NCI-H128 (cell line): ENCODE measurements at regions not wholly inside any gene's neighbourhood (a gene's known extent, or its start where the extent isn't known, plus 50 kb on each side); places are given as distances from the start of the nearest gene placed in this dataset.

Experiments used
- DNase-seq: peaks from one replicate; lab custom pipeline; 2025; ENCODE audit not compliant: unreplicated experiment; lab: John Stamatoyannopoulos, UW

DNA sequence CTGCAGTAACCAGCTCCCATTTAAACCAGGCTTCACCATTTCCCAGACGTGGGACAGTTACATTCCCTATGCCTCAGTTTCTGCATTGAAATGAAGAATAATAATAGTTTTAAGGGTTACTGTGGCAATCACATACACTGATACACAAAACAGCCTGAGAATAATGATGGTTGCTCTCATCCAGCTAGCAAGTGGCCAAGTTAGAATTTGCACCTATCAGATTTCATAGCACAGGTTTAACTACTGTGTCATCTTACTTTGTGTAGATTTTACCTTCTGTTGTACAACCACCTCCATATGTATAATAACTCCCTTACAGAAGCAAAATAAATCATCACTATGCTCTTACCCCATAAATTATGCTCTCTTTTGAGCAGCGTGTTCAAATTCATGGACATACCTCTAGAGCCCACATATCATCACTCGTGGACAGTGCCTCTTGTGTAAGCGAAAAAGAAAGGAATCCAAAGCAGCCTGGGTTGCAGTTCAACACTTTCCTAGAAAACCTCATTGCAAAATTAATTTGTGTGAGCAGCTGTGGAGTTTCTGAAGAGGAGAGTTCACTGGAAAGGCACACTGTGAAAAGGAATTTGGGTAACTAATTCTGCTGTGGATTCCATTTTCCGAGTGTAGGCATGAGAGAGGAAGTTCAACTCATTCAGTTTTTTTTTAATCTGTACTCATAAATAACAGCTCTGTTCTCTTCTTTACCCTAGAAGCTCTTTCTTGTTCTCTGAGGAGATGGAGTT lies 492.5 kb downstream of the ARL4A start:
- no peak for DNase-seq

DNA sequence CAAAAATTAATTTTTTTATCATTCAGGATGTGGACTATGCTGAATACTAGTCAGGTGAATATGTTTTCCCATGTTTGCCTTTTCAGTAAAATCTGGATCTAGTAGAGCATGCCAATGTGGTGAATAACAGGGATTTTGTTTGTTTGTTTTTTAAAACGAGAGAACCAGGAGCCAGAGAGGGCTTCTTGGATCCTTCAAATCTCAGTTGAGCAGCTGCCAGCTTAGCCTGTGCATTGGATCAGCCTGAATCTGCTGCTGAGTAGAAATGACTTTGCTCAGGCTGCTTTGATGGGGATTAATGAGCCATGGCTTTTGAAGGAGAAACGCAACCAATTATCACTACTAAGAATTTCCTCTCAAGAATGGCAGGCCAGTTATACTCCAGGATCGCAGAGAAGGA lies 493.8 kb downstream of the ARL4A start:
- peak; percentile 61 for DNase-seq

DNA sequence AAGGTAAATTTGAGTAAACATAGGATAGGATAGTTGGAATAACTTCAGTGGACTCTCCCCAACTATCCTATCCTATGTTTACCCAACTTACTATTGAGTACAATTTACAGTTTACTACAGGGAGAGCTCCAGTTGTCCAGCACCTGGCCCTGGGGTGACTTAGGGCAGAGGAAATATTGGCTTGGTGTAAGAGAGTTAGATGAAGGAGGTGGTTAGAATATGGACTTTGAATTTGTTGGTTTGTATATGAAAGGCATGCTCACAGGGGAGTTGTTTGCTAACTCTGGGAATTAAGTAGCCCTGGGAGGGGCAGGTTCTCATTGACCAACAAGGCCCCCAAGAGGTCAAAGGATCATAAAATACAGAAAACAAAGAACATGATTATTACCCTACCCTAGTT lies 497.7 kb downstream of the ARL4A start:
- DNase-seq, result no peak

DNA sequence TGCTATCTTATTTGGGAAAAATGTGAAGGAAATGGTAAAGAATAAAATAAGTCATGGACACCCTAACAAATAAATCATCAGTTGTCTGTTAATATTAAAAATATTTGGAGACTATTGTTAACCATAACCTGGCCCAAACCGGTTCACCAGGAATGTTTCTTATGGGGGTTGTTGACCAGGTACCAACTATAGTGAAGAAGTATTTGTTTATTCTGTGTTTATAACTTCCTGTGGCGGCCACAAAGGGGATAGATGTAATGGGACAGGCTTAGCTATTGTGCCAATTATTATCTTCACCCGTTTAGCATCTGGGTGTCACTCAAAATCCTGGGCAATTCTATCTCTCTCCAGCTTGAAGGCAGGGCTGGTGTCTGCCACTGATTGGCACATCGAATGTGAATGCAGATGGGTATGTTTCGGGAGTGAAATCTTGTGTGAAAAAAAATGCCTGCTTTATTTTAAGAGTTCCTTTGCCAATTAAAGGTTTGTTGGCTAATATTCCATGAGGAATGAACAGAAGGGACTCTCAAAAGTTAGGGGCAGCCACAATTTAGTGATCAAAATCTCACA lies 500.9 kb downstream of the ARL4A start:
- no peak for DNase-seq

DNA sequence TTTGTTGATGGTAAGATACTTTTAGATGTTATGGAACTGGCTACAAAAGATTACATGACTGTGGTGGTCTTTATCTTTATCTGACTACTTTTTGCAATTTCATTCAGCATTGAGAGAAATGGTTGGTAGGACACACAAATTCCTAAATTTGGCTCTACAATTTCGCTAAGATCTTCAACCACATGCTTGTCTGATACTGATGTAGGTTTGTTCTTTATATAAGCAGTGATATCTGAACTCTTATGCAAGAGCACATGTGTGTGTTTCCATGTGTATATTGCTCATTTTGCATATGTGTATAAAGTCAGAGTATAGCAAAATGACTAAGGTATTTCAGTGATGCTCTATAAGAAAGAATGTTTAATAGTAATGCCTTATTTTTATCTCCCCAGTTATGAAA lies 501.5 kb downstream of the ARL4A start:
- DNase-seq, result no peak

DNA sequence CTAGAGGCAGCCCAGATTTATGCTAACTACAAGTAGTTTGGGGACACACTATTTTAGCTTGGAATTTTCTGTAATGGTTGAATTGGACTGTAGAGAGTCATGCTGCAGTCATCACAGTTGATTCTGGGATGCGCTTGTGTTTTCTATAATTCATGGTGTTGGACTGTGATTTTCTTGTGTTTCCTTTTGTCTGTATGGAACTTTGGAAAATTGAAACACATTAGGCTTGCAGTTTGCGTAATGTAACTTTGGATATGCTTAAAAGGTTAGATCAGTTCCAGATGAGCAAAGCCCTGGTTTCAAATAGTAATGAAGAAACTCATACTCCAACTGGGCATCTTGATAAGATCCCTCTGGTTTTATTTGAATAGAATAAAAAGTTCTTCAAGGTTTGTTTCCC lies 502.2 kb downstream of the ARL4A start:
- DNase-seq, result no peak

DNA sequence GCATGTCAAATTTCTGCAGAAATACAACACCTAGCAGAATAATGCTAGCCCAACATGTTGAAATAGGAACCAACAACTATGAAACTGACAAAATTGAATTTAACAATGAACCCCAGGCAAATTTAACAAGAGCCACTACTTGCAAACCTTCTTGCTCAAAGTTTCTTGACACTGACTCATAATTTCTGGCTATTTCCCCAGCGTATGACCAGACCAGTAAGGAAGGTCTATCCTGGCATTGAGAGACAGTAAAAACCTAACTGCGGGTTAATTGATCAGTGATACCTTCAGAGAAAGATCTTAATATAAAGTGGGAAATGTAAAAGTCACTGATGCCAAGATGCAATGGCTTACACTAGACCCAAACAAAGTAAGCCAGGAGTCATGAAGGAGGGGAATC lies 510.1 kb downstream of the ARL4A start:
- DNase-seq, result no peak

DNA sequence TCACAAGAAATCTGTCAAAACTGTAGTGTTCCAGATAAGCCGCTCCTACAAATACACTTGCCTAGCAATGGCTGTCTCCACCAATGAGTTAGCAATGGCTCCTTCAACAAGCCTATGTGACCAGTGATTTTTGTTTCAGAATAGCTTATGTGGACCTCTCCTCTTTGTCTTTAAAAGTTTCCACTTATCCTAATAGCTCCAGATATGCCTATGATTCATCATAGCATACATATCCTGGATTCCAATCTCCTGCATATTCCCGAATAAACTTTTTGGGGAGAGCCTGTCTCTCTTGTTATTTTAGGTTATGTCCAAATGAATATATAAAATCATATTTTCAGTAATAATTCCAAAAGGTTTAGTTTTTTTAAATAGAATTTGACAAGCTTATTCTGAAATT lies 510.6 kb downstream of the ARL4A start:
- DNase-seq, result no peak

DNA sequence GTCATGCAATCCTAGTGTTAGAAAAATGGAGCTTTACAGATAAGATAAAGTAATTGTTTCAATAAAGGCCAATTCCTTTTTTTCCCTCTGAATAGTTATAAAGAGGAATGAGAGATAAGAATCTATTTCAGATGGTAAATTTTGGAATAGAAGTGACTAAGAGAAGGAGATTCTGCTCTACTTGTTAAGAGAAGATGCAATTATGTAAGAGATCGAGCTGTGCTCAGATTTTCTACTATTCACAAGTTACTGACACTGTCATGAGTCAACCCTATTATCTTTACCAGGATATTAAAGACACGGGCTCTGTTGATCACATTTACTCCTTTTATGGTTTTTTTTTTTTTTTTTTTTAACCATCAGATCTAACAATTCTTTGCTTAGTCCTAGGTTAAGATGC lies 511.3 kb downstream of the ARL4A start:
- DNase-seq, result no peak

DNA sequence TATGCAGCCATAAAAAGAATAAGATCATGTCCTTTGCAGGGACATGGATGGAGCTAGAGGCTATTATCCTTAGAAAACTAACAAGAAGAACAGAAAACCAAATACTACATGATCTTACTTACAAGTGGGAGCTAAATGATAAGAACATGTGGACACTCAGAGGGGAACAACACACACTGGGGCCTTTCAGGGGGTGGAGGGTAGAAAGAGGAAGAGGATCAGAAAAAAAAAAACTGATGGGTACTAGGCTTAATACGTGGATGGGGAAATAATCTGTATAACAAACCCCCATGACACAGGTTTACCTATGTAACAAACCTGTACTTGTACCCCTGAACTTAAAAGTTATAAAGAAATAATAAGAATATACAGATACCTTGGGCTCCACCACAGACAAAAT lies 514.2 kb downstream of the ARL4A start:
- DNase-seq, result no peak

DNA sequence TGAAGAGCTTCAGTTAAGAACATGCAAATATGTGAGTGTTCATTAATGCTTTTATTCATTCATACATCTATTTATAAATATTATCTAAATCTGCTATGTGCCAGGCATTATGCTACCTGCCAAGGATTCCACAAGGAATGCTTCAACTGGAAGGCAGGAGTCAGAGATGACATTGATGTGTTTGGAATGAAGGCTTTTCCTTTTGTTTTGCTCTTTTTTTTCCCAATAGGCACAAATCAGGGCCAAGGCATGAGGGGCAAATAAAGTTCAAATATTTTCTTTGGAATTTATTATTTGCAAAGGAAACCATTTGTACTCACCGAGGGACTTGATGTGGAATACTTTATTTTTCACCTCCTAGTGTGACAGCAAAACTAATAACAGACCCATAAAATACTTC lies 530.3 kb downstream of the ARL4A start:
- no peak for DNase-seq

DNA sequence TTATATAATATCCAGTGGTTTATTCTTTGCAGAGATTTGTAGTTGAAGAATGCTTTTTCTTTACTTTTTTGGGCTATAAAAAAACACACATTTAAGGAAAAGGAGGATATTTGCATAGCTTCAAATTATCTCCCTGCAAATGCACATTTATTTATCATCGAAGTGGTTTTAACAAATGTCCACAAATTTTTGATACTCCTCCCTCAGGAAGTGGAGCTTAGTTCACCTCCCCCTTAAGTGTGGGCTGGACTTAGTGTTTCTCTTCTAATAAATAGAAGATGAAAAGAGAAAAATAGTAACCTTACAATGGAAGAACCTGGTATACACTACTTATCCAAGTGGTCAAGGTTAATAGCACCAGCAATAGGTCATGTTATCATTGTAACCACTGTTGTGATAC lies 537.6 kb downstream of the ARL4A start:
- DNase-seq, result no peak

DNA sequence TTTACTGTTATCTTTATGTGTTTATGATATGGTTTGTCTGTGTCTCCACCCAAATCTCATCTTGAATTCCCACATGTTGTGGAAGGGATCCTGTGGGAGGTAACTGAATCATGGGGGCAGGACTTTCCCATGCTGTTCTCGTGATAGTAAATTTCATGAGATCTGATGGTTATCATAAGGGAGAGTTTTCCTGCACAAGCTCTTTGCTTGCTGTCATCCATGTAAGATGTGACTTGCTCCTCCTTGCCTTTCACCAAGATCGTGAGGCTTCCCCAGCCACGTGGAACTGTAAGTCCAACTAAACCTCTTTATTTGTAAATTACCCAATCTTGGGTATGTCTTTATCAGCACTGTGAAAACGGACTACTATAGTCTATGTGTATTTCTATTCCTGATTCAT lies 539.0 kb downstream of the ARL4A start:
- DNase-seq, result no peak

DNA sequence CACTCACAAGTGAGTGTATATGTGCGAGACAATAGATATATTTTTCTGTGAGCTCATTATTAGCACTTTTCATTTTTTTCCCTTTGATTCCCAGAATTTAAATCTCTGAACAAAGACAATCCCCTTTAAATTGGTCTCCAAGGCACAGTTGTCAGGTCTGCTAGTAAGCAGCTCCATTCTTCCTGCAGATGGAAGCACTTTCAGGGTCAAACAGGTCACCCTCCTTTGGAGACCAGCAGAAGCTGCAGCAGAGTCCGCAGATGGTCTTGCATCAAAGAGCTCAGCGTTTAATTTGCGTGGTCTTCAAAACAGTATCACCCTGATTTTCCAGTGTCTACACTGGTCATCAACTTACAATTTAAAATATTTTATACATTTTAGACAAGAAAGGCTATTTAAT lies 543.8 kb downstream of the ARL4A start:
- no peak for DNase-seq

DNA sequence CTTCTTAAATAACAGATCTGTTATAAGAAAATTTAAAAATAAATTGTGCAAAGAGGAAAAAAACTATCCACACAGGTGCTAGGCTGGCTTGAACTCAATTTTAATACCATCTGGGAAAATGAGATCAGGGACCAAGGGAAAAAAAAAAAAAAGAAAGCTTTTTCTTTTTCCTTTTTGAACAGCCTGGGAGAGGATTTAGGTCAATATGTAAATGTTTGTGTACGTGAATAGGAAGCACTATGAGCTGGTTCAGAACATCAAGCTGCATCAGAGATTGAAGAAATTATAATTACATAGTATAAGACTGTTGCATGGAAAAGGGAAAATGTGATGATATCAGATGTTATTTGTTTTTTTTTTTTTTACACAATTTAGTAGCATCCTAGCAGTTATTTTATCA lies 548.0 kb downstream of the ARL4A start:
- no peak for DNase-seq

DNA sequence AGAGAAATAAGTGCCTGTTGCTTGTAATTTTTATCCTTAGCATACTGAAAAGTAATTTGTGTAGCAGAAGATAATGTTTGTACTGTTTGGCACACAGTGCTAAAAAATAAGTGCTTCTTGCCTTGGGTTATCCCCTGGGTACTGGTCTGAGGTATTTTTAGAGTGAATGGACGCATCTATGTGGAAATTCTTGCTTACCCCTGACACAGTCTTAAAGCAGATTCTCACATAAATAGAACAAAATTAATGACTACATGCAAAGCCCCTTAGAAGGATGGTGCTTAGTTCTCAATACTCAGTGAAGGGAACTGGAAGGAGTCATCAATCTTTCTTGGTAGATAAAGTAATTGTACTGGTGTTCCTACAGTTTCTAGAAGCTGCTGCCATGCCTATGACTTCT lies 548.6 kb downstream of the ARL4A start:
- no peak for DNase-seq

DNA sequence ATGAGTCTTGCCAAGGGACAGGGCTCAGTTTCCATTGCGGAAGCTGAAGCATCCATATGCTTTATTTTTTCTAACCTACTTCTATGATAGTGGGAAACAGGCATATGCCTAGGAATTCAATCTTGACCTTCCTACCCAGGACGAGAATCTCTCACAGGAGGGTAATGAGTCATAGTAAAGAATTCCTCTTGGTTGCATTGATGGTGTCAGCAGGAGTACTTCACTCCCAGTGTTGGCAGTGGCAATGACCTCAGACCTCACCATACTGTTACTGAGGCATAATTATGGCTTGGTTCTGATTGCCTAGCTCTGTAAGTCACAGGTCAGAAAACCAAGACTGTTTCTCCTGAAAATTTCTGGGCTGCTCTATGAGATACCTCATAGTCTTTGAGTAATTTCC lies 552.9 kb downstream of the ARL4A start:
- no peak for DNase-seq

DNA sequence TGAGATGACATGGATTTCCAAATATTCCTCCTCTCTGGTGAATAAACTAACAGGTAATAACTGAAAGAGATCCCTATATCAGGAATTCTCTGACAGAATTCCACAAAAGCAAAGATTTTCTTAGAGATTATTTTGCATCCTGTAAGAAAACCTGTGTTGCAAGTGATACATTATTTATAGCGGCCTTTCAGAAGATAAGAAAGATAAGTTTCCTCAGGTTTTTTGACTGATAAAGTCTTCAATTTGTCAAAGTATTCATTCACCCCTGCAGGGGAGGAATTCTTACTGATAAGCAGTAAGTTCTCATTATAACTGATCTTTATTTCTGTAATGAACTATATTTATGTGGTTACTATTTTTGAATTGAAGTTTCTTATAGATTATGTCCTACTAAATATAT lies 554.0 kb downstream of the ARL4A start:
- no peak for DNase-seq

DNA sequence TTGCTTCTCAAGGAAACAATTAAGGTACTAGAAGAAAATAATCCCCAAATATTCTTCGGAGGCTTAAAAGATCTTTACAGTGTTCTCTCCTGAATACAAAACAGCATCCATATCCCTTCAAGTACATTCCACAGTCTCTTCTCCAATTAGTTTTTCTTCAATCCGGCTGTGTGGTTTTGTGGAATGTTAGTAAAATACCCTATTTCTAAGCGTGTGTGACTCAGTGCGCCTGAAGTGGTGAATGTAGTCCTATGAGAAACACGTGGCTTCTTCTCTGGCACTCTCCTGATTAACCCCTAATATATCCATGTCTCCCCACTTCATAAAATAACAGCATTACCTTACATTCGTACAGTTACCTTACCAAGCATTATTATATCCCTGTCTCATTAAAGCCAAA lies 570.2 kb downstream of the ARL4A start:
- no peak for DNase-seq

DNA sequence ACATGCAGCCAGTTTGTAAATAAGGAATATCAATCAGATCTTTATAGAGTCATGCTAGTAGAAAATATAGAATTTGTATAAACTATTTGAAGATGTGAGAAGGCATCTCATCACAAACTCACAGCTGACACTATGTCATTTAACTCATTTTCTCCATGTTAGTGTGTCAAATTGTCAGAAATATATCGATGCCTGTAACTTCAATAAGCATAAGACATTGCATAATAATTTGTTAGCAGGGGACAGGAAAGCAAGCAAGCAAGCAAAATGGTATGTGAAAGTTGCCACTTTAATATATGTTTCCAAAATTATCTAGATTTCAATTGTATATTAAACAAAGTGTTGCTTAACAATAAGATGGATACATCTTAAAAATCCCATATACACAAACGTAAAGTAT lies 571.0 kb downstream of the ARL4A start:
- DNase-seq, result no peak

DNA sequence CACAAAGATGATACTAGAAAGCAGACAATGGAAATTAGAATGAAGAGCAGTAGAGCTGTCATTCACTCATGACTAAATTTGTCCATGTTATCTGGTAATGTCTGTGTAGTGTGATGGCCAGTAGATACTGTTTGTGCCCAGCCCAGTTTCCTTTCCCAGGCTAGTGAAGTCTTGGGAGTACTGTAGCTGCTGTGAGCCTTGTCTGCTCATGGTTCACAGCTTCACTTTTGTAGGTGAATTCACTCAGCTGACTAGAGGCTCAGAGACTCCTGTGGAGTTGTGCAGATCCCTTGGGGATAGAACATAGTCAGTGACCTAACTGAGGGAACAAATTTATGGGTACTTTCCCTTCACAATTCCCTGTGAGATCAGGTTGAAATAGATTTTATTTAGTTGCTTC lies 572.5 kb downstream of the ARL4A start:
- DNase-seq, result no peak

DNA sequence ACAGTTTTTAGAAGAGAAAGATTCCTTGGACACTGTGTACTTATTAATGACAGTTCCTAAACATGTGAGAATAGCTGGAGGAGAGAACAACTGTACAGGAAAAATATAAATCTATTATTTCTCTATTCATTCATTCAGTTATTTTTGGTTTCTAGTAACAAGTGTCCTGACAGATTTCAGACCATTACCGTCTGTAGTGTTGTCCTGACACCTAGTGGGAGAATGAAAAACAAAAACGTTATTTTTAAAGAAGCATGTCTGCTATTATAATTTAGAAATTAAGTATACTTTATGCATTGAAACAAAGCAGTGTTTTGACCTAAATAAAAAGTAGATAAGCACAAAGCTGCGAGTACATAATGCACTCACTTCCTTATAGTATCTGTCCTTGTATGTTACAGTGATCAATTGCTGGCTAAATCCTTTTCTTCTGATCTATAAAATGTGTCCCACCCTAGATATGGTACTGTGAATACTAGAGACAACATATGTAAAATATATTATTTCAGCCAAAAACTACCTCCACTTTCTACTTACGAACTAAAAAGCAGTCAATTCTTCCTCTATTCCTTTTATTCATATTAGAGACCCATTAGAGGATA lies 575.6 kb downstream of the ARL4A start:
- DNase-seq, result peak; percentile 22

DNA sequence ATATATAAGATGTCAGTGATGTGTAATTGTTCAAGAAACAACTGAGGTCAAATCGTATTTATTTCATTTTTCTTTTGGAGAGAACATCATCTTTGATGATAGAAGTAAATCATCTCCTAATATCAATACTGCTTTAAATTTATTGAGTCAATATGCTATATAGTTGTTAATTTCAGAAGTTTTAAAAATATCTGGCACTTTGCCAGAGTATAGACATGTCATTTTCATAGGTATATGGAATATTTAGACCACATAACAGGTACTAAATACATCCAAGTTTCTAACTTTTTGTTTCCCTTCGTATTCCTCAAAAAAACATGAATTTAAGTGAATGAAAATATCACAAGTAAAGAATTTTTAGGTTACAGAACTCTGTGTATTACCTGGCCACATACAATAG lies 577.8 kb downstream of the ARL4A start:
- no peak for DNase-seq
